Tibial nerve (tissue), 4 donors: ENCODE measurements at regions not wholly inside any gene's neighbourhood (a gene's known extent, or its start where the extent isn't known, plus 50 kb on each side); places are given as distances from the start of the nearest gene placed in this dataset.

ENCODE experiments used
- DNase-seq, 2 donors: peaks; one replicate each; pipeline ENCODE4 v3.0.0-alpha.2; 2019; ENCODE audit warnings: low spot score in 2 of 2
- H3K27ac ChIP-seq, 4 donors: fragments of 200-600 bp; sonication (generic) in 3 of 4; one replicate each; pipeline ENCODE4 v1.5.1; 2017 to 2019; ENCODE audit warnings: mild to moderate bottlenecking in 1 of 4
- H3K27me3 ChIP-seq, 2 donors: fragments of 200-600 bp; sonication (generic) in 1 of 2; one replicate each; pipeline versions ENCODE4 v1.5.1 to v1.6.0; 2017 to 2019
- H3K36me3 ChIP-seq, 3 donors: fragments of 200-600 bp; sonication (generic); one replicate each; pipeline ENCODE4 v1.5.1; 2018 to 2019
- H3K4me1 ChIP-seq, 4 donors: fragments of 200-600 bp; sonication (generic) in 3 of 4; one replicate each; pipeline ENCODE4 v1.5.1; 2017 to 2019
- H3K4me3 ChIP-seq, 4 donors: fragments of 200-600 bp; sonication (generic) in 3 of 4; one replicate each; pipeline ENCODE4 v1.5.1; 2017 to 2019; ENCODE audit warnings: mild to moderate bottlenecking in 1 of 4, moderate library complexity in 1 of 4
- H3K9me3 ChIP-seq, 4 donors: fragments of 200-600 bp; sonication (generic) in 3 of 4; one replicate each; pipeline ENCODE4 v1.5.1; 2017 to 2019
- EP300 ChIP-seq, 2 donors: sonication (generic); formaldehyde crosslinking; IDR thresholded peaks; one replicate each; pipeline ENCODE4 v1.6.1; 2017; ENCODE audit warnings: antibody characterized with exemption in 2 of 2, mild to moderate bottlenecking in 1 of 2
- POLR2A ChIP-seq, 2 donors: fragments of 450-650 bp; IDR thresholded peaks; one replicate each; pipeline ENCODE4 v1.6.1; 2017; ENCODE audit warnings: antibody characterized with exemption in 2 of 2, mild to moderate bottlenecking in 2 of 2, moderate library complexity in 2 of 2
- WGBS, 2 donors: methylation state at CpG; one replicate each; pipeline ENCODE4 v1.1.5; 2018; 5-methylcytosine and 5-hydroxymethylcytosine counted together
- TF ChIP-seq, protein P1 (sequence below), 5 experiments: fragments of 200-600 bp in 3 of 5; fragments of 450-650 bp in 2 of 5; sonication (generic) in 3 of 5; IDR thresholded peaks; one replicate each; pipeline ENCODE4 v1.5.1; 2016 to 2019; ENCODE audit warnings: antibody characterized with exemption in 5 of 5, mild to moderate bottlenecking in 3 of 5, moderate library complexity in 2 of 5

DNA sequence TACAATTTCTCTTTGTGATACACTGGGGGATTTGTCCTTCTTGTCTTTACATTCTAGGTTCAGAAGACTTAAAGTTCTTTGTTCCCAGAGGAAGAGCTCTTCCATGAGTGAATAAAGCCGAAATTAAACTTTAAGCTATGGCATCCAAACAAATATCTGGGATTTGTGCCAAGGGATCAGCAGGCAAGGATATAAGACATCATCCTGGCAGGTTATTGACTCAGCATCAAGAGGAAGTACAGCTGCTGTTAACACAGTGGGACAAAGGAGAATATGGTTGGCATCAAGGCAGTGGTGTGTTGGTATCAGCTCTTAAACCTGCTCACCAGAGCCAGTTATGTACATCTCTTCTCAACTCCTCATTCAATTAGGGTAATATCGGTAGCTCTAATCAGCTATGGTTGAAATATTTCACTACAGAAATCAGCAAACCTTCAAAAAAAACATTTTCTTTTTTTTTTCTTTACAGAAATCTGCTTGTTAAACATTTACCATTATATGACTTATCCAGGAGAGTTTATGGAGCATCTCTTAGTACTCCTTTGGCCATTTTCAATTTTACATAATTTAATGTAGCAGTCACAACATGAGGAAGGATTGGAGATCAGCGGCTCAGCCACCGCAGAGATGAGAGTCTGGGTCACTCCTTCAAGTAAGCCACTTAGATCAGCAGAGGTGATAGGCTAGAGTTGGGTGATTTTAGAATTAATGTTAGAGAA lies 1198.6 kb upstream of the EPHA6 start:
- Histone ChIP-seq H3K4me1 (no peaks in the 10 kb centered on the region), H3K27ac (no peak overlapping the region), H3K27me3 (no peaks in the 10 kb centered on the region), H3K9me3 (no peaks in the 10 kb centered on the region), H3K36me3 (no peaks in the 10 kb centered on the region), H3K4me3 (no peak overlapping the region)
- WGBS, 2 donors, result 86 to 89% methylated on average over 4 of the region's 4 CpGs
- no peak for DNase-seq
- TF ChIP-seq, protein P1, sequence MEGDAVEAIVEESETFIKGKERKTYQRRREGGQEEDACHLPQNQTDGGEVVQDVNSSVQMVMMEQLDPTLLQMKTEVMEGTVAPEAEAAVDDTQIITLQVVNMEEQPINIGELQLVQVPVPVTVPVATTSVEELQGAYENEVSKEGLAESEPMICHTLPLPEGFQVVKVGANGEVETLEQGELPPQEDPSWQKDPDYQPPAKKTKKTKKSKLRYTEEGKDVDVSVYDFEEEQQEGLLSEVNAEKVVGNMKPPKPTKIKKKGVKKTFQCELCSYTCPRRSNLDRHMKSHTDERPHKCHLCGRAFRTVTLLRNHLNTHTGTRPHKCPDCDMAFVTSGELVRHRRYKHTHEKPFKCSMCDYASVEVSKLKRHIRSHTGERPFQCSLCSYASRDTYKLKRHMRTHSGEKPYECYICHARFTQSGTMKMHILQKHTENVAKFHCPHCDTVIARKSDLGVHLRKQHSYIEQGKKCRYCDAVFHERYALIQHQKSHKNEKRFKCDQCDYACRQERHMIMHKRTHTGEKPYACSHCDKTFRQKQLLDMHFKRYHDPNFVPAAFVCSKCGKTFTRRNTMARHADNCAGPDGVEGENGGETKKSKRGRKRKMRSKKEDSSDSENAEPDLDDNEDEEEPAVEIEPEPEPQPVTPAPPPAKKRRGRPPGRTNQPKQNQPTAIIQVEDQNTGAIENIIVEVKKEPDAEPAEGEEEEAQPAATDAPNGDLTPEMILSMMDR (IDR thresholded peaks at IDR 0.05), result no peak
- TF ChIP-seq POLR2A (IDR thresholded peaks at IDR 0.05), result no peak
- no peak for TF ChIP-seq EP300 (IDR thresholded peaks at IDR 0.05)

DNA sequence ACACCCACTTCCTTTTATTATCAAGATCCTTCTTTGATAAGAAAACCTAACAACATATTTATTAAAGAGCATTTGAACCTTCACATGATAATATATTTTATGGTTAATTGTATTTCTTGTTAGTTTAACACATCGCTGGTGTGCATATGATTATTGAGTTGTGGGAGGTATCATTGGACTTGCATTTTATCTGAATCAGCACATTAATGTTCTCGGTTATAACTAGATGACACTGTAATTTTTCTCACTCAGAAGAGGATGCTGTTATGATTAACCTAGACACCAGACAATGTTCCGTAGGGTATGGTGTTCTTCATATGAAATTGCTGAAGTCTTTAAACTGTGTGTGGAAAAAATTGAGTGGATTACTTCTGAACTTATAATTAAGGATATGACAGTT lies 1188.3 kb upstream of the EPHA6 start:
- no peaks in the 10 kb centered on the region for H3K27me3 ChIP-seq
- no peak for DNase-seq
- H3K9me3 ChIP-seq, result no peaks in the 10 kb centered on the region
- no peak overlapping the region for H3K27ac ChIP-seq
- no peaks in the 10 kb centered on the region for H3K4me1 ChIP-seq
- TF ChIP-seq EP300 (IDR thresholded peaks at IDR 0.05), result no peak
- TF ChIP-seq, protein P1 (IDR thresholded peaks at IDR 0.05), result no peak
- TF ChIP-seq POLR2A (IDR thresholded peaks at IDR 0.05), result no peak
- 90 to 94% methylated on average over 3 of the region's 3 CpGs for whole genome bisulfite sequencing, 2 donors
- H3K4me3 ChIP-seq, result no peak overlapping the region
- no peaks in the 10 kb centered on the region for H3K36me3 ChIP-seq

DNA sequence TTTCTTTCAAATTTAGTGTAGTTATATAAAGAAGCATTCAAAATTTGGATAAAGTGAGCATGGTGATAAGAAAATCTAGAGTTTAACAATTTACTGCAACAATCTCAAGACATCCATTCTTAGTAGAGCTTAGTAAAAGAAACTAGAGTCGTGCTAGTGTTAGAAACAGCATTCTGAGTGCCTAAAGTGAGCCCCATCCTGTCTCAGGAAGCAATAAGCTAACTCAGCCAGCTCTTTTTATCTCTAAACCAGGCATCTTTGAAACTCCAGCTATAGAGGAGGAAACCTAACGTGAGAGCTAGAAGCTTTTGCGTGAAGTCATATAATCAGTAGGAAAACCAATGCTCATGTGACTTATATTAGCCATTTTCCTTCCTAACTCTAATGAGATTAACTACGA lies 1187.1 kb upstream of the EPHA6 start:
- no peak for DNase-seq
- WGBS, 2 donors, result 58 to 73% methylated on average over 4 of the region's 4 CpGs
- no peaks in the 10 kb centered on the region for H3K4me1 ChIP-seq
- H3K4me3 ChIP-seq, result no peak overlapping the region
- H3K27me3 ChIP-seq, result no peaks in the 10 kb centered on the region
- H3K9me3 ChIP-seq, result no peaks in the 10 kb centered on the region
- TF ChIP-seq POLR2A (IDR thresholded peaks at IDR 0.05), result no peak
- TF ChIP-seq, protein P1 (IDR thresholded peaks at IDR 0.05), result no peak
- no peak for TF ChIP-seq EP300 (IDR thresholded peaks at IDR 0.05)
- no peaks in the 10 kb centered on the region for H3K36me3 ChIP-seq
- no peak overlapping the region for H3K27ac ChIP-seq

DNA sequence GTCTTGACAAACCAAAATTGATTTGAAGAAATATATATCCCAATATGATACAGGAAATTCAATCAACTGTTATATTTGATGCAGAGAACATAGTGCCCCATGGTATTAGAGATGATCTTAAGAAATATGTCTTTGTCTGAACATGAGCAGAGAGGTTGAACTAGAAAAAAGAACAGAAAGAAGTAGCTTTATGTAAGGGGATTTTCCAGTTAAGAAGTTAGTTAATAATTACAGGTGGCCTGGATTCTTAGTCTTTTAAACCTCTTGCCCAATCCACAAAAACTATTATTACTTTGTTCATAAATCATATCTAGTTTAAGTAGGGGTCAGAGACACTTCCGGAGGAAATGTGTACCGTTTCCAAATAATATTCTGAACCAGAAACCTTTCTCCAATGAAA lies 1186.7 kb upstream of the EPHA6 start:
- Histone ChIP-seq H3K27me3 (no peaks in the 10 kb centered on the region), H3K36me3 (no peaks in the 10 kb centered on the region), H3K27ac (no peak overlapping the region), H3K9me3 (no peaks in the 10 kb centered on the region), H3K4me3 (no peak overlapping the region), H3K4me1 (no peaks in the 10 kb centered on the region)
- WGBS, 2 donors, result 74 to 80% methylated on average over 2 of the region's 2 CpGs
- DNase-seq, result no peak
- TF ChIP-seq POLR2A (IDR thresholded peaks at IDR 0.05), result no peak
- TF ChIP-seq EP300 (IDR thresholded peaks at IDR 0.05), result no peak
- TF ChIP-seq, protein P1 (IDR thresholded peaks at IDR 0.05), result no peak

DNA sequence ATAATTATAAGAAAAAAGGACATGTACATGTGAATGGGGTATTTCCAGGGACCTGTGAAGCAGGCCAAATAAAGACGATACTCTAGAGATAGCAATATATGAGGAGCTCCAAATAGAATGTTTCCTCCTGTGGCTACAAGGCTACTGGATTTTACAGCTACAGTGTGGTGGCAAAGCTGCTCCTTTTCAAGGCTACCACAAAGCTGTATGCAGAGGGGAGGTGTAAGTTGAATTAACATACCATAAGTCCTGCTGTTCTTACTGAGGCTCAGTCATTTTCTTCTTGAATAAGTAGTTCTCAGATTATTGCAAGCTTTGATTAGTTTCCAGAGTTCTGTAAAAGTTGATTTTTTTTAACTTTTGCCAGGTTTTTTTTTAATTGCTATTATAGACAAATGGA lies 1184.6 kb upstream of the EPHA6 start:
- no peak for DNase-seq
- no peaks in the 10 kb centered on the region for H3K36me3 ChIP-seq
- no peak overlapping the region for H3K4me3 ChIP-seq
- H3K27ac ChIP-seq, result no peak overlapping the region
- no peaks in the 10 kb centered on the region for H3K27me3 ChIP-seq
- no peaks in the 10 kb centered on the region for H3K9me3 ChIP-seq
- TF ChIP-seq POLR2A (IDR thresholded peaks at IDR 0.05) (no peak), EP300 (IDR thresholded peaks at IDR 0.05) (no peak)
- TF ChIP-seq, protein P1 (IDR thresholded peaks at IDR 0.05), result no peak
- no peaks in the 10 kb centered on the region for H3K4me1 ChIP-seq
- 80 to 93% methylated on average over 1 of the region's 1 CpG for WGBS, 2 donors
